GM18517 (cell line): ENCODE measurements at regions not wholly inside any gene's neighbourhood (a gene's known extent, or its start where the extent isn't known, plus 50 kb on each side); places are given as distances from the start of the nearest gene placed in this dataset.
"Not testable (repeated sequence)": the region's sequence is repeated elsewhere in the genome, so short reads cannot be mapped to it uniquely, and the experiment has no call there.

Experiments used
- ATAC-seq: cut with Tn5 transposase; IDR thresholded peaks from one replicate; pipeline ENCODE4 v1.9.1; 2021; ENCODE audit warnings: mild to moderate bottlenecking, moderate library complexity; ENCODE audit not compliant: unreplicated experiment

DNA sequence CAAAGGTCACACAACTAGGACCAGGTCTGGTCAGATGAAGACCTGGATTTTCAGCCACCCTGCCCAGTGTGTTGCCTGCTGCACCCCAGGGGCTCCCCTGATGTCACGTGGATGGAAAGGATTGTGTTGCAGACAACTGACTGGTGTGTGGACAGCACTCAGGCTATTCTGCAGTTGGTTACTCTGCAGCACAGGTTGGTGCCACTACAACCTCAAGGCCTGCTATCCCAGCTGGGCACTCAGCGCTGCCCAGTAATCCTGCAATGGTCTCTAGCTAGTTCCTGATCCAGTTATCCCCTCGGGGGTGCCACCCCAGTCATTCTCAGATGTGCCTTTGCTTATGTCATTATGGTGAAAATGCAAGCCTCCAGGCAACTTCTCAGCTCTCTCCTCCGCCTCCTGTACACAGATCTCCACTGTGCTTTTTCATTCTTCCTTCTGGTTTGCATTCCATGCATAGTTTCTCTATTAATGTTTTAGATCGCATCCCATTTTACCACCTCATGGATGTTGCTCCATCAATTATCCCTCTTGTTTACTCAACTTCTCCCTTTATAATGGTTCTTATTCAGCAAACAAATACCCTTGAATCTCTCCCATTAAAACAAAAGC is 503.2 kb upstream of the CAMK1G start:
- no peak for ATAC-seq

DNA sequence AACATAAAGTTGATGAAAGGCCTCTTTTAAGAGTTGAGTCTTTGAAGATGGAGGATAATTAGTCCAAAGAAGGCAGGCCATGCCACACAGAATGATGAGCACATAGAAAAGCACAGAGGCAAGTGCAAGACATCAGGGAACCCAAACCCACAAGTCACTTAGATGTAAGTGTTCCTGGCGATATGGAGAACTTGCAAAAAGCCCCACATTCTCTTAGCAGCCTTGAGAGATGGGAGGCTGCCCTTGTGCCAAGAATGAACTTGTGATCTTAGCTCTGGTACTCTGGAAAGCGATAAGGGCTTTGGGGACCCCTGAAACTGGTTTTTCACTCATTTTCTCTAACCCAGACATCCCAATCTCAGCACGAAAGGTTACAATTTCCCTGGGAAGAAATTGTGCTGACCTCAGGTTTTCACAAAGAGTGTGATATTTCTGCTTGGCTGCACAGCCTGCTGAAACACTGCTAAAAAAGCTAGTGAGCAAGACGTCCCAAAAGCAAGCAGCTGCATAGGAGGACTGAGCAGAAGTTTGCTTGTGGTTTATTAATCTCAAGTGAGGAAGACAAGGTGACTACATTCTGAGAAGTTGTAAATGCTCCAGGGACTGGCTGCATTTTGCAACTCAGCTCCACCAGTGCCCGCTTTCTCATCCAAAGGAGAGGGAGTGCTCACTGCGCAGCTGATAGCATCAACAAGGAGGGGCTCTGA is 496.9 kb upstream of the CAMK1G start:
- ATAC-seq = peak; percentile 89

DNA sequence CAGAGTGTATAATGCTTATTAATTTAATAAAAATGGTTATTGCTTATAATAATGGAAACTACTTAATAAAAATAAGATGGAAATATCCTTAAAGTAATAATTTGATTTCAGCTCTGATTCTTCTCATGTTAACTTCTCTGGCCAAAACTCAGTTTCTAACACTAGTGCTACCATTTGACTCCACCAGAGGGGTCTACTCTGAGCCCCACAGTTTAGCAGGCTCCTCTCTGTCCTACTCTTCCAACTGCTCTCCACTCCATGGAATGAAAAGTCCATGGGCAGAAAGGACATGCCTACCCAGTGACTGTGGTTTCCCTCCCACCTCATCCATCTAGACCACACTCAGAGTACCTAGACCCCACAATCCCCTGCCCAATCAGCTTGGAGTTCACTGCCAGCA is 489.1 kb upstream of the CAMK1G start:
- ATAC-seq = no peak

DNA sequence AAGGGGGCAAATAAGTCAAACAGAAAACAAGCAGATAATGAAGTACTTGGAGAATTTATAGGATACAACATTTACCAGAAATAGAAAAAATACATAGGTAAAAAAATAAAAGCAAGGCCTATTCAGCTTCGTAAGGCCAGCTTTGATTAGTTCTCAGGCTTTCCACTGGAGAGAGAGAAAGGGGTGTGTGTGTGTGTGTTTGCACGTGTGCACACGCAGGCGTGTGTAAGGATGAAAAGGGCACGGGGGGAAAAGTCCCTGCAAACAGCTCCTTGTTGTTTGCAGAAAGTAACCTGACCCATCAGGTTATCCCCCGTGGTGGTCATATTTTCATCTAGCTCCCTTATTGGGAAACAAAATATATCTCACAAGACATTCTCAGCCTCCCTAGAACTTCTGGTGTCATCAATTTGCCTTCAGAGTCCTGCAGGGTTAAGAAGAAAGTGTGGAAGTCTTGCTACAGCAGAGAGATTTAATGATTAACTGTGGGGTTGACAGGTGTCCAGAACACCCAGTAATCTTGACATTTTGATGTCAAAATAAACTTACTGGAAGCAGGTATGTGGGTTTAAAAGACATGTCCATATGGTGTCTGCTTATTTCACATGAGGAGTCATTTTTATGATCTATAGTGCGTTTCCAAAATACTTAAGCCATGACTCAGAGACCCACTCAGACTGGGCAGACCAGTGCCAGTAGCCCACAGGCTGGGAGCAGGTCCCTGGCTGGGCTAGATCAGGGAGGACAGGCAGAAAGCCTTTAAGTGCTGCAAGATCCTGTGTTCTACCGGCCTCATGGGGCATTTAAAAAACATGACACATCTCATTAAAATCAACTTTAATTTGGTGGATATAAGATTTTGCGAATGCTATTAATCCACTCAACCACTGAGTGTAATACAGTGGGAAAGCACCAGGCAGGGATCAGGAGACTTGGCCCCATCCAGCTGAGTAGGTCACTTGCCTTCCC is 487.6 kb upstream of the CAMK1G start:
- ATAC-seq = no peak

DNA sequence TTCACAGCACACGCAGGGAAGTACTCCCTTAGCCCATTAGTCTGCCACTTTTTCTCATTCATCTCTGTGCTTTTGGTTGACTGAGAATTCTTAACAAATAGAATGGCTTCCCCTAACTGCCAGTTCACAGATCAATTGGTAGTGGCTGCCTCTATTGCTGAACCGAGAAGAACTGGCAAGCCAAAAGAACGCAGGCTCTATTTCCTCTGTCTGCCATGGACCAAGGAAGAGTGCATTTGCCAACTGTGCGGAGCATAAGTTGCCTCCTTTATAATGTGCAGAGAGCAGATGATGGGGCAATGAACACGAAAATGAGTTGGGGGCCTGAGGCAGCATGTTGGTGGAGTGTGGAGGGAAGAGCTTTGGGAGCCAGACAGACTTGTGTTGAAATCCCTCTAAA is 483.1 kb upstream of the CAMK1G start:
- ATAC-seq = no peak

DNA sequence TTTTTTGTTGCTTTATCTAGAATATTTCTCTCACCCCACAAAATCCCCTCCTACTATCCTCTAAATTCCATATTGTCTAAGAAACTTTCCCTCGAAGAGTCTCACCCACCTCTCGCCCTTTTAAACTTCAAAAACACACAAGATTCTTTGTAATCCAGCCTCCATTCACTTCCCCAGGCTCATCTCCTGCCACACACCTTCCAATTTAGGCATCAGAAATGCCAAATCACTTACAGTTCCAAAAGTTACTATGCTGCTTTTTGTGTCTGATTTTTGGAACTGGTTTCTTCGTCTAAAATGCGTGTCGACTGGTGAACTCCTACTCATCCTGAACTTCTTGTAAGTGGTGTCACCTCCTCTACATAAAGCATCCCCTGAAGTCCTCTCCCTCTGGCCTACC is 482.4 kb upstream of the CAMK1G start:
- ATAC-seq = no peak

DNA sequence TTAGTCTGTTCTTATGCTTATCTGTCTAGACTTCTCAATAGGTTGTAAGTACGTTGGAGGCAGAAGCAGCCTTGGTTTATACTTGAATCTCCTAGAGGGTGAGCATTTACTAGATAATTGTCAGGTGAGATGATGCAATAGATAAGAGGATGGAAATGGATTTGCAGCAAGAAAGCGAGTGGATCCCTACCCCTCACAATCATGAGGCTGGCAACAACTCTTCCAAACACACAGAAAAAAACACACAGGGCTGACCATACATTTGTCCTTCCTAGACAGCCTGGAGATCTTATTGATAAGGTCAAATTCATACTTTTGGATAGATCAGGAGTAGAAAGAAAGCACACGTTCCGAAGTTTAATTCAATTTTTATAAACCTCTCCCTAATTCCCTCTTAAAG is 481.4 kb upstream of the CAMK1G start:
- ATAC-seq = no peak

DNA sequence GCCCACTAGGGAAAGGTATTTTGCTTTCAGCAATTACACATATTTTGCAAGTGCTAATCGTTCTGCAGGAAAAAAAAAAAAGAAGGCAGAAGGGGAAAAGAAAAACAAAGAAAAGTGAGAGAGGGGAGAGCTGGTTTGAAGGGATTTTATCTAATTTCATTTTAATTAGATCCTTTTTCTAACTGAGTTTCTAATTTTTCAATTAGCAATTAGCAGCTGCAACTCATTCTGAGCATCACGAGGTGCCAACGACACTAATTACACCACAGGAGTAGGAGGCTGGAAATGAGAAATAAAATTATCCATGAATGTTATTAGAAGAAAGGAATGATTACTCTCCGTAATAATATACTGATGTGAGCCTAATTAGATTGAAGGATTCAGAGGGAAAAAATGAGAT is 481.0 kb upstream of the CAMK1G start:
- no peak for ATAC-seq

DNA sequence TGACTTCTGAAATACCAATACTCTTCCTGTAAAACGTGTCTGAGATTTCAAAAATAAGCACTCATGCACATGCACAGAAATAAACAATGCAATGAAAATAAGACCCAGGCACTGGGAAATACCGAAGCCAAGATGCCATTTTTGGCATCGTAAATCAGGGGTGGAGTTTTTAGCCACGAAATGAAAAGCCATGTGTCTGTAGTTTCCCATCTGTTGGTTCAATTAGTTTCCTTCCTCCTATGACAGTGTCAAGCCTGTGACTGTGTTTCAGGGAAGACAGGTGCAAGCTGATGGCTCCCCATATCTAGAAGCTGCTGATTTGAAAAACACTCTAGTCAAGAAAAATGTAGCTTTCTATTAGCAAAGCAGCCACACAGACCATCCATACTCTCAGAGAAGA is 480.4 kb upstream of the CAMK1G start:
- peak; percentile 48 for ATAC-seq

DNA sequence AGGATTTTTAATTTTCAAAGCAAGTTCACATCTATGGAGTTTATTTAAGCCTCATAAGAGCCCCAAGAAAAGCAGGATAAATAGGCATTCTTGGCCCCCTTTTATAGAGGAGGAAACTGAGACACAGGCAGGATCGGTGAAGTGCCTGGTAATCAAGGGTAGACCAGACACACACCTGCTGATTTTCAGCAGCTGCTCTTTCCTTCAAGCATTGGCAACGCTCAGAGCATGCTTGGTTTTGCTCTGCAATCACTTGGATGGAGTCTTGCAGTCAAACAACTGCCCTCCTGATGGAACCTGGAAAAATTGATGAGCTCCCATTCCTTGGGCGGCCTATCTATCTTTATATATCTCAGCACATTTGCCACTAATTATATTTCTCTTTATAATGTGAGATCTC is 478.9 kb upstream of the CAMK1G start:
- no peak for ATAC-seq

DNA sequence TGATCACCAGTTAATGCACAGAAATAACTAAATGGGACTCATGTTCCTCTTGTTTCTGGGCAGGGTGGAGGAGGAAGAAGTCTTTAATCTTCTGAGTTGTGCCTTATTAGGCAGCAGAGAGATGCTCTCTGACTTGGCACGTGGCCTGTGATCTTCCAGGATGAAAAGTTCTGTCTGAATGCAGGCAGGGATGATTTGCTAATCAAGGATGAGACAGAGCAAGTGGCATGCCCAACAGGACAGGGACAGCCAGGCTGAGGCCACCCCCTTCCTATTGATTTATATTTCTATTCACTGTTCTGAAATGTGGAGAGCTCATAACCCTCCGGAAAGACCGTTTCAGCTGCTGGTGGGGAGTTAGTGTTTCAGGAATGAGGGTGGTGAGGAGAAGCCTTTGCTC is 477.8 kb upstream of the CAMK1G start:
- no peak for ATAC-seq

DNA sequence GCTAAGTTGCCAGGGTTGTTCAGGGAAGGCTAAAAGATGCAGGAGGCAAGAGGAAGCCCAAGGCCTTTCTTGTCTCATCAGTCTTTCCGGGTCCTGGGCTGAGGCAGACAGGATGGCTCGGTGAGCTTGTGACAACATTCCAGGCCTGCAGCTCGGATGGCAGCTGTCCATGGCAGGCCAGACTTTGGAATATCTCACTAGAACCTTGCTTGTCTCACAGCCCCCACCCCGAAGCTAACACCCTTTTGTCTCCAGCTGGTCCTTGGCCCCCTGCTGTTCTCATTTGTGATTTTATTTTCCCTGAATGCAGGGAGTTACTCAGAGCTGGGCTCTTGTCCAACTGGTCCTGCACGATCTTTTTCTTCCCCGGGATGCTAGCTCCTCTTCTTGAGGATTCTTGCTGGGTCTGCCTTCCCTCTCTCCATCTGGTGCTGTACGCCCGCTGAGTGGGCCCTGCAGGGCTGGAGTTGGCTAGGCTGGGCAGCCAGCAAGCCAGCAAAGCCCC is 477.2 kb upstream of the CAMK1G start:
- ATAC-seq = no peak

DNA sequence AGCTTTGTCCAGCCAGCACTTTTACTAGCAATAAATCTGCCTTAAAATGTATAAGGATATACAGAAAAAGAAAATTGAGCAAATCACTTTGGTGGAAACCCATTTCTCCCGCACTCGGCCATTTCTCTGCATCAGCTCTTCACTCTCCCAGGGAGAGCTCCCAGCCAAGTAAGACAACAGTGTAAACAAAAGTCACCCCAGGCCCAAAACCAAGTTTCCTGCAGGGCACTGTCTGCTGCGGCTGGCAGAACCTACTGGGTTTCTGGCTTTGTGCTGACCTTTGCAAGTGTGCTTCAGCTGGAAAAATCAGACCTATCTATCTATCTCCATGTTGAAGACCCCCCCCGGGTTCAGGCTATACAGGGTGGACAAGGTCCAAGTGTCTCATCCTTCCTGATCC is 476.7 kb upstream of the CAMK1G start:
- ATAC-seq = no peak

DNA sequence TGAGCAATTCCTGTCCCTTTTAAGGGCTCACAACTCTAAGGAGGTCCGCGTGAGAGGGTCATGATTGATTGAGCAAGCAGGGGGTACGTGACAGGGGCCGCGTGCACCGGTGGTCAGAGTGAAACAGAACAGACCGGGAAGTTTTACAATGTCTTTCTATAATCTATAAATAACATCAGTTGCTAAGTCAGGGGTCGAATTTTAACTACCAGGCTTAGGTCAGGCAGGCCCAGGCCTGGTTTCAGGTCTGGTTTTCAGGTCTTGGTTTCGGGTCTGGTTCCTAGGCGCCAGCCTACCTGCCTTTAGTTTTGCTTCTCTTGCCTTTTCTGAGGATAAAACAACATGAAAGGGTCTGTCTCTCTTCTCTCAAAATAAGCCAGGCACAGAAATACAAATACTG is 476.0 kb upstream of the CAMK1G start:
- ATAC-seq = peak; percentile 75

DNA sequence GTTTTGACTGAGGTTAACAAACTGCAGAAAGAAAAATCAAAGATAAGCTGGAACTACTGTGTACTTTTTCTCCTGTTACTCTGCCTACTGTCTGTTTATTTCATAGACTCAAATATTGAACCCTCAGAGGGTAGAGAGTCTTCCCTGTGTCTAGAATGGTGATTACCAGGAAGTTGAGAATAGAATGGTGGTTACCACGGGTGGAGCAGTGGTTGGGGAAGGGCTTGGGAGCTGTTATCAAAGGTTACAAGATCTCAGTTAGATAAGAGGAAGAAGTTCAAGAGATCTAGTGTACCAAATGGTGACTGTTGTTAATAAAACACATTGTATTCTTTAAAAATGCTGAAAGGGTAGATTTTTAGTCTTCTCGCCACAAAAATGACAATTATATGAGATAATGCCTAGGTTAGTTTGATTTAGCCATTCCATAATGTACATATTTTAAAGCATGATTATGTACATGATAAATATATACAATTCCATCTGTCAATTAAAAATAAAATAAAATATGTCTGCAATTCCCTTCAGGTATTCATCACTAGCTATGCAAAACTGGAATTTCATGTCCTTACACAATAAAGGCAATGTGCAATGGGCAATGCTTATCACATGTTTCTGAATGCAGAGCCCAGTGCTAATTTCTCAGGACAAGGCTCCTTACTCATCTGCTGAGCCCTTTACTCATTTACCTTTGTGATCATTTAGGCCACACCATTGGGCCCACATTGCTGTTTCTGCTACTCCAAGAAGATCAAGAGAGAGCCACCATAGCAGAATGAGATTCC is 474.3 kb upstream of the CAMK1G start:
- no peak for ATAC-seq

DNA sequence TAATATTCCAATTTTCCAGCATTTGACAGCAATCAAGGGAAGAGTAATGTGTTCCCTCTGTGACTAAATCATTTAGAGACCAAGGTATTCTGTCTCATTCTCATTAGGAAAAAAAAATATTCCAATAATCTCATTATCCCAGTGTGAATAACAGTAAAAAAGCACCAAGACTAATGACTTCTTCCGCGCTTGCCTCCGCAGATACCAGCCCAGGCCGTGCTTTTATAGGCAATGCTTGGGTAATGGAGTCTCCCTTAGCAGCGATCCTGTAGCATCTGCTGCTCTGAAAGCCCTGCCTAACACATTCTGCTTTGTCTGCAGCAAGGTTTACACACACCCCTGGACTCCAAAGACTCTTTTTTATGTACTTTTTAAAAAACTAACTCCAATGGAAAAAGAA is 470.0 kb upstream of the CAMK1G start:
- no peak for ATAC-seq

DNA sequence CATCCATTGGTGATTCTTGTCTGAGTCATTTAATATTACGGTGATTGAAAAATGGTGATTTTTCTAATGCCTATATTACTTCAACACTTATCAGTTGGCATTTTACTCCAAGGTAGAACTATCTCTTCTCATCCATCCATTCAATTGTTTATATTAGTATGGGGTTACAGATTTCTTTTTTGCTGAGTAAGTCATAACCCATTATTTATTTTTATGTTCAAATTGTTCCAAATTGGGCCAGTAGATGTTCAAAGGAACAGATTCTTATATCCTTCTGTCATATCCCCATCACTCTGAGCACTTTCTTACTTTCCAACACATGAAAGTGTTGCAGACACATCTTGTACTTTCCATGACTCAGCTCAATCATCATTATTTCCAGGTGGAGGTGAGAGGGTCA is 466.8 kb upstream of the CAMK1G start:
- no peak for ATAC-seq

DNA sequence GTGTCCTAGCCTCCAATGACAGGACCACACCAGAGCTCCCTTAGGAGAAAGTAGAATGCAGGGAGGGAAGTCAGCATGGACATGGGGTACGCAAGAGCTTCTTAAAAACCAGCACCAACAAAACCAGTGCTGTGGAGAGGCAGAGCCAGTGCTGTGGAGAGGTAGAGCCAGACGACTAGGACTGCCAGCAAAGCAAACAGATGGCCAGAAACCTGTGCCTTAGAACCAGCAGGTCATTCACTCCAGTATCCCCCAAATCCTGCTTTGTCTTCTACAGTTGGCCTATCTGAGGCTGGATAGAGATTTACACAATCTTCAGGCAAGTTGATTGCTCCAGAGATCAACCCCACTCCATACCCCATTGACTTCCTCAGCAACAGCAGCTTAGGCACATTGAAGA is 459.9 kb upstream of the CAMK1G start:
- ATAC-seq = no peak

DNA sequence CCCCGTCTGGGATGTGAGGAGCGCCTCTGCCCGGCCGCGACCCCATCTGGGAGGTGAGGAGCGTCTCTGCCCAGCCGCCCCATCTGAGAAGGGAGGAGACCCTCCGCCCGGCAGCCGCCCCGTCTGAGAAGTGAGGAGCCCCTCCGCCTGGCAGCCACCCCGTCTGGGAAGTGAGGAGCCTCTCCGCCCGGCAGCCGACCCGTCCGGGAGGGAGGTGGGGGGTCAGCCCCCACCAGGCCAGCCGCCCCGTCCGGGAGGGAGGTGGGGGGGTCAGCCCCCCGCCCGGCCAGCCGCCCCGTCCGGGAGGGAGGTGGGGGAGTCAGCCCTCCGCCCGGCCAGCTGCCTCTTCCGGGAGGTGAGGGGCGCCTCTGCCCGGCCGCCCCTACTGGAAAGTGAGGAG is 454.4 kb upstream of the CAMK1G start:
- ATAC-seq = not testable (repeated sequence)

DNA sequence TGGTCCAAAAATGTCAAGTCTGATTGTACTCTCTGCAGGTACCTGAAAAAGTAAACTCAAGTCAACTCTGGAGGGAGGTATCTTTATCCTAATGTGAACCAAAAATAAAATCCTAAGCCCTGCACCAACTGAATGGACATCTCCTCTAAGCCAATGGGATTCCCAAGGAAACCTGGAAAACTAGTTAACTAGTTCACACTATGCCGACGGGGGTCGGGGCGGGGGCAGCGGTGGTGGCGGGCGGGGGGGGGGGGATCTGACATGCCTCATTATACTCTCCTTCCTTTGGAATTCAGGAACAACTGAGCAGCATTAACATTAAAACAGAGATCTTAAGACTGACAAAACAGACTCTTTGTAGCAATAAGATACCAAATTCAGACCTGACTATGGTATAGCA is 452.6 kb upstream of the CAMK1G start:
- ATAC-seq = no peak
